ENCODE measurements at regions not wholly inside any gene's neighbourhood (a gene's known extent, or its start where the extent isn't known, plus 50 kb on each side); places are given as distances from the start of the nearest gene placed in this dataset.

- Histone ChIP-seq H3K27me3 (ENCODE audit: control insufficient read depth in 1 of 2, insufficient read depth in 2 of 2, low read length in 2 of 2) (no peaks in the 10 kb centered on the region; a peak in 1 of 5 replicates), H3K27ac (ENCODE audit: extremely low read length, insufficient read depth, low read length) (no peak overlapping the region), H3K9ac (ENCODE audit: insufficient read depth, low read depth, low read length) (no peak overlapping the region), H3K36me3 (replicated peaks in 1 of 2; ENCODE audit: control insufficient read depth in 1 of 2, insufficient read depth in 2 of 2, low read length in 2 of 2) (no peaks in the 10 kb centered on the region), H2AFZ (ENCODE audit: low read length) (no peak overlapping the region), H3K4me3 (replicated peaks in 1 of 3; ENCODE audit: insufficient read depth in 1 of 3, low read depth in 2 of 3, low read length in 3 of 3) (no peak overlapping the region), H3K79me2 (ENCODE audit: insufficient read depth, low read length) (no peaks in the 10 kb centered on the region), H3K9me3 (ENCODE audit: low read length) (no peaks in the 10 kb centered on the region), H3K4me1 (ENCODE audit: insufficient read depth, low read length) (no peaks in the 10 kb centered on the region), H4K20me1 (ENCODE audit: insufficient read depth, low read length) (no peaks in the 10 kb centered on the region), H3K4me2 (ENCODE audit: low read depth, low read length) (no peak overlapping the region)
- CTCF ChIA-PET (ENCODE audit: low intra/inter-chr PET ratio, low total read pairs) = no interaction called here
- in situ Hi-C loops (cut with HindIII; ENCODE audit: extremely low pct_ligation_motif_present, low pct_unique_long_range_greater_than_20kb) (no loop called here), intact Hi-C loops (cut with micrococcal nuclease; ENCODE audit: unreplicated experiment) (no loop called here)
- no TSS peak for BruUV-seq (replicated peaks)
- WGBS (ENCODE audit: low lambda C conversion rate) = 0% methylated on average over 1 of the region's 1 CpG
- TF ChIP-seq FOXO1 (CRISPR knock-in tag; IDR thresholded peaks at IDR 0.05) (no peak), ZIK1 (CRISPR knock-in tag; IDR thresholded peaks at IDR 0.05; ENCODE audit: borderline replicate concordance, low read depth) (no peak), JUNB (CRISPR knock-in tag; IDR thresholded peaks at IDR 0.05; ENCODE audit: borderline replicate concordance) (no peak), HBP1 (CRISPR knock-in tag; IDR thresholded peaks at IDR 0.05; ENCODE audit: low read depth) (no peak), ZNF260 (CRISPR knock-in tag; IDR thresholded peaks at IDR 0.05; ENCODE audit: borderline replicate concordance, low read depth) (no peak), ZBTB37 (CRISPR knock-in tag; IDR thresholded peaks at IDR 0.05) (no peak), HMG20A (CRISPR knock-in tag; IDR thresholded peaks at IDR 0.05; ENCODE audit: borderline replicate concordance) (no peak), ESRRA (CRISPR knock-in tag; IDR thresholded peaks at IDR 0.05; ENCODE audit: low read depth) (no peak), TCF7L2 (IDR thresholded peaks at IDR 0.05; ENCODE audit: low read depth, low read length) (no peak), ETS1 (CRISPR knock-in tag; IDR thresholded peaks at IDR 0.05) (no peak), HOXA9 (CRISPR knock-in tag; IDR thresholded peaks at IDR 0.05; ENCODE audit: borderline replicate concordance) (no peak), EED (CRISPR knock-in tag; IDR thresholded peaks at IDR 0.05) (no peak), ZNF547 (CRISPR knock-in tag; IDR thresholded peaks at IDR 0.05) (no peak), ZNF496 (CRISPR knock-in tag; IDR thresholded peaks at IDR 0.05; ENCODE audit: insufficient replicate concordance) (no peak), ZFAT (CRISPR knock-in tag; conservative IDR thresholded peaks at IDR 0.05) (no peak), MIER2 (CRISPR knock-in tag; IDR thresholded peaks at IDR 0.05) (no peak), ASH2L (IDR thresholded peaks at IDR 0.05; ENCODE audit: insufficient read length, low read depth, low read length) (no peak)
- POLR2A ChIA-PET = no interaction called here
- no peak for ATAC-seq
- DNase-seq (ENCODE audit: low spot score) = no peak
- no peak for FAIRE-seq
Observed at GRCh38 chr1:50262436-50262835, 153.7 kb downstream of the ELAVL4 start.
